DMS53 treated with DMSO at 0.1 percent for 48 hours (cell line): ENCODE measurements at regions not wholly inside any gene's neighbourhood (a gene's known extent, or its start where the extent isn't known, plus 50 kb on each side); places are given as distances from the start of the nearest gene placed in this dataset.

Source experiments
- DNase-seq: peaks from one replicate; lab custom pipeline; 2025; ENCODE audit not compliant: unreplicated experiment; lab: John Stamatoyannopoulos, UW

DNA sequence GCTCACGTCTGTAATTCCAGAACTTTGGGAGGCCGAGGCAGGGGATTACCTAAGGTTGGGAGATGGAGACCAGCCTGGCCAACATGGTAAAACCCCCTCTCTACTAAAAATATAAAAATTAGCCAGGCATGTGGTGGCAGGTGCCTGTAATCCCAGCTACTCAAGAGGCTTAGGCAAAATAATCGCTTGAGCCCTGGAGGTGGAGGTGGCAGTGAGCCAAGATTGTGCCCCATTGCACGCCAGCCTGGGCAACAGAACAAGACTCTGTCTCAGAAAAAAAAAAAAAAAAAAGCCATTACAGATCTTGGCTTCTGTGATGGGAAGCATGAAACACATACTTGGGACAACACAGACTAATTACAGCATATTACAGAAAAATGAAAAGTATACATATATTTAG, 1404.5 kb upstream of the SPRY2 start:
- DNase-seq: no peak

- no peak for DNase-seq
Measured at GRCh38 chr13:81738364-81738763, 1397.4 kb upstream of the SPRY2 start.

DNA sequence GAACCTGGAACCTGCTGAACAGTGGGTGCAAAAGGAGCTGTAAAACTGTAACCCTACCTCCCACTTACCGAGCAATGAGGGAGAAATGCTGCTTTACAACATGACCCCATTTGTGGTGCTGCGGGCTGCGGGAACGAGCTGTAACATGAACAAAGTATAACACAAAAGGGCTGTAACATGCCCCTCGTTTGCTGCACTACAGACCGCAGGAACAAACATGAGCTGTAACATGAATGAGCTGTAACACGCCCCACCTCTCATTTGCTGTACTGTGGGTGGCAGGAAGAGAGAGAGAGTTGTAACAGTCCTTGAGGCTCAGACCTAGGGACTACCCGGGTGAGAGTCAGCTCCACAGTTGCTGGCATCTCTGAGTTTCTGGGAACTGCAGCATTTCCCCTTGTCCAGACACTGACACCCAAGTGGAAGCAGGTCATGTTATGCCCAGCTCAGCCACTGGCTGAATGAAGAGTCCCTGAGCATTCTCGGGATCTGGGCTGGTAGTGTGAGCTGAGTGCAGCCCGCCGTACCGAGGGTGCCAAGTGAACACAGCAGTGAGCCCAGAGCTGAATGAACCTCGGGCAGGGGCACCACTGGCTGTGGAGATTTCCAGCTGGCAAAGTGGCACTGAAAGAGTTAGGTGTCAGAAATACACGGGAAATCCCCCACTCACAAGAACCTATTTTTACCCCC, 1385.3 kb upstream of the SPRY2 start:
- no peak for DNase-seq

- no peak for DNase-seq
Measured at GRCh38 chr13:81722456-81722855, 1381.5 kb upstream of the SPRY2 start.

DNA sequence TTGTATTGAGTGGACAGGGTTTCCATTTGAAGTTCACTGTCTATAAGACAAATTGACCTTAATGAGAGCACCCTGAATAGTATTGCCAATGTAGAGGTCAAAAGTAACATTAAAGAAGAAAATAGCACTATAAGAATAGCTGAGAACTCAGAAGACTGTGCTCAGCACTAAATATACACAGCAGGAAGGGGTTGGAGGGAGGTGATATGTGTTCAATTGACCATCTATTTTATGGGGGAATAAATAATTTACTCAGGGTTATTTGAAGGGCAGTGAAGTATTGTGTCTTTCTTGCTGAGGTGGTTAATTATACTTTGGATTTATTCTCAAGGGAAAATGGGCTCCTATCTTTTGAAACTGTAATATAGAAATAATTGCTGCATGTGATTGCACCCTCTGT, 1380.5 kb upstream of the SPRY2 start:
- DNase-seq: no peak

GRCh38 chr13:81714513-81714912, 1373.6 kb upstream of the SPRY2 start:
- DNase-seq: no peak

GRCh38 chr13:81713201-81713600, 1372.3 kb upstream of the SPRY2 start:
- DNase-seq: no peak

DNA sequence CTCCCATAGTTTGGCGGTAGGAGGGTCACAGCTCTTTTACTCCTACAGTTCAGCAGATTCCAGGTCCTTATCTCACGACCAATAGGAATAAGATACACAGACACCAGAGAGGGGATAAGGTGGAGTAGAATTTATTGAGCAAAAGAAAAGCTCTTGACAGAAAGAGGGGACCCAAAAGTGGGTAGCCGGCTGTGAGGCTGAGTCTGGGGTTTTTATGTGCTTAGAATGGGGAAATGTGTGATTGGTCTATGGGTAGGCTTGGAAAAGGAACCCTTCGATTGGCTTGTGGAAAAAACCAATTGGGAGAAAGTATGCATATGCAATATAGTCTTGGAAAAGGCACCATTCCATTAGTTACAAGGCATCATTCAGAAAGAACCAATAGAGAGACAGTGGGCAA, 1356.9 kb upstream of the SPRY2 start:
- no peak for DNase-seq

GRCh38 chr13:81686877-81687276, 1346.0 kb upstream of the SPRY2 start:
- no peak for DNase-seq

DNA sequence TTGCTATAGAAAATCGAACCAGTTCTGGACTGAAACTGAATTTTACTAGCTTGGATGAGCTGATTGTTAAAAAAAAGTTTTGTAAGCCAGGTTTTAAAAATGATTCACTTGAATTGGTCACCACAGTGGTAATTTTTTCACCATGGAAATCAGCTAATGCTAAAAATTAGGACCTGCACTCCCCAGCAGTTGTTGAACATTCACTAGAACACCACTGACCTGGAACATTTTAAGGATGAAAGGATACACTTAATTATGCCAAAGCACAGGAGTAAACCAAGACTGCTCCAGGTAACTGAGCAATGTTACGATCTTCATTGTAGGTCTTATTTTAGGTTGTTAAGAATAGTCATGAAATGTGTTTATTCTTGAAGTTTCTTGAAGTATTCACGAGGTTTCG, 1342.6 kb upstream of the SPRY2 start:
- DNase-seq: no peak

DNA sequence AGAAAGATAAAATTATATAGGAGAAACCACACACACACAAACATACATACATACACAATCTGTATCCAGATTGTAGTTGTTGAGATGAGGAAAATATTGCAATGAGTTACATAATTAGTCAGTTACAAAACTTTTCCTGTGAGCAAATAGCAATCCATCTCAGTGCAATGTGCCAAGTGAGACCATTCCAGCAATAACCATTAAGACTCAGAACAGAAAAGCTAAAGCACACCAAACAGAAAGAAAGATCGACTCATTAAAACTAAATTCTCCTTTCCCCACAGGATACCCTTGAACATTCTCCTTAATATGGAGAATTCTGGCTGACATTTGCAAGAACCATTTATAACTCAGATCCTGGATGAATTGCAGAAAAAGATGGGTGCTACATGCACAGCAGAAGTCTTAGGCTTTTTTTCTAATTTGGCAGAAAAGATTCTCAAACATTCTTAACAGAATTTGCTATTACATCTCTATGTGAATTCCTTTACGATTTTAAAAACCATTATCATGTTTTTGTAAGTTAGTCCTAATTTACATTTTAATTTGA, 1341.2 kb upstream of the SPRY2 start:
- DNase-seq: no peak

DNA sequence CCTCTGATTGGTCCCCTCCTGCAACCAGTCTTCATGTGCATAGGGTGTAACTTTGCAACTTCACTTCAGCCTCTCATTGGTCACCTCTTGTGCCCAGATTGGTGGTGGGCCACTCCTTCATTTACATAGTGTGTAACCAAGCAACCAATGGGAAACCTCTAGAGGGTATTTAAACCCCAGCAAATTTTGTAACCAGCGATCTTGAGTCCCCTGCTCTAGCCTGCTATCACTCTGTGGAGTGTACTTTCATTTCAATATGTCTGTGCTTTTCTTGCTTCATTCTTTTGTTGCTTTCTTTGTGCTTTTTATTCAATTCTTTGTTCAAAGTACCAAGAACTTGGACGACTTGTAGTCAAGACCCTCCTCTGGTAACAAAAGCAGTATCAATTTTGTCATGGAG, 1336.9 kb upstream of the SPRY2 start:
- no peak for DNase-seq

- DNase-seq: no peak
Measured at GRCh38 chr13:81676008-81676407, 1335.1 kb upstream of the SPRY2 start.

- no peak for DNase-seq
Measured at GRCh38 chr13:81671064-81671463, 1330.1 kb upstream of the SPRY2 start.

GRCh38 chr13:81670048-81670447, 1329.1 kb upstream of the SPRY2 start:
- no peak for DNase-seq

GRCh38 chr13:81664872-81665271, 1323.9 kb upstream of the SPRY2 start:
- no peak for DNase-seq

- no peak for DNase-seq
Measured at GRCh38 chr13:81659984-81660383, 1319.1 kb upstream of the SPRY2 start.

DNA sequence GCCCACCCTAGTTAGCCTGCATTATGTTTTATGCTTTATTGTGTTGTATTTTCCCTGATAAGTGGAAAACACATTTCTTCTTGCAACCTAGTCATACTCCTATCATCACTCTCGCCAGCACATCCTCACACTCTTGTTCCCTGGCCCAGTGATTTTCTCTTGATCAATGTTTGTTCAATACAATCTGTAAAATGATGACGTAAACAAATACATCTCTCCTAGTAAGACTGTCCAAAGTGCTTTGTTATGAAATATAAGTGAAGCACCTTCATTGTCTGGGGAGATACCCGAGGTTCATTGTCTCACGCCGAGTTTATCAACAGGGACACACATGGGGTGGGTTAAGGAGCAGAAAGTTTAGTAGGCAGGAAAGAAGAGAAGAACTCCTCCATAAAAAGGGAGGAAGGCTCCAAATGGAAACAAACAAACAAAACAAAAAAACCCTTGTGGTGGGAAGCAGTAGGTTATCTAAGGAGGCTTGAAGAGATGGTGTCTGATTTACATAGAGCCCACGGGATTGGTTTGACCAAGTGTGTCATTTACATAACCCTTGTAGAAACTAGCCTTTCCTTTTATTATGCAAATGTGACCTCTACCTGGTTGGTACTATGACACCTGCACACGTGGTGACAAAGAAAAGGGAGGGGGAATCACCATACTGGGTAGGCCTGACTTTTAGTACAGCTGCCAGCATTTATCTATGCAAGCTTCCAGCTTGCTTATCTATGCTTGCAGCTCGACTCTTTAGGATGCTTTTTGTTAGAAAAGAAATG, 1317.9 kb upstream of the SPRY2 start:
- DNase-seq: no peak

- DNase-seq: no peak
Measured at GRCh38 chr13:81639984-81640582, 1299.2 kb upstream of the SPRY2 start.

DNA sequence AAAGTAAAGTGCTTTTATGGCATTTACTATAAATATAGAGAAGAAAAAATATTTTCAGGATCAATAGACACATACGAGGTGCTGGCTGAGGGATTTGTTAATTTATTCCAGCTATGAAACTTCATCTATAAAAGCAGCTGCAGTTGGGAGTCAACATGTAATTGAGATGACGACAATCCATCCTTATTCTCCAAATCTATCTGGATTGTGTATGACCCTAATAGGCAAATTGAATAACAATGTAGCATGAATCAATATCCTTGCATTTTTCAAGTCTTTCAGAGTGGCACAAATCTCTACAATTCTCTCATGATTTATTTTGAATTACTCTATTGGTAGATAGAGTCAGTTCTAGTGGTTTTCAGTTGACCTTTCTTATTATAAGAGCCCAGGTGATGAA, 1296.5 kb upstream of the SPRY2 start:
- DNase-seq: no peak

DNA sequence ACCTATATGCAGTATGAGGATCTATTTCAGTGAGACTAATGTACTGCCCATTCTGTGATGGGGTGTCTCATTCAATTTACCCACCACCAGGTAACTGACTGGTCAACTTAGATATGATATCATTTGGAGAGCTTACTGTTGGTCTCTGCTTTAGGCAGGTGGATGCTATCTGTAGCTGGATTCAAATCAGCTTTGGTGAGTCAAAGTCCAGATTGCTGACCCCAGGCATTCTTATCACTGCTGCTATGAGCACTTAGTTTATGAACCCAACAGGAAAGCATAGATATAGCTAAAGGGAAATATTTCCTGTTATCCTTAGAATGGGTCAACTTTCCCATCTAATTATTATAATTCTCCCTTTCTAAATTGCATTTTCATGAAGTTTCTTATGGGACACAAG, 1295.2 kb upstream of the SPRY2 start:
- DNase-seq: no peak

- no peak for DNase-seq
Measured at GRCh38 chr13:81615031-81615430, 1274.1 kb upstream of the SPRY2 start.
